CD4-positive, alpha-beta memory T cell (primary cell): ENCODE measurements at regions not wholly inside any gene's neighbourhood (a gene's known extent, or its start where the extent isn't known, plus 50 kb on each side); places are given as distances from the start of the nearest gene placed in this dataset.
"Not testable (repeated sequence)": the region's sequence is repeated elsewhere in the genome, so short reads cannot be mapped to it uniquely, and the experiment has no call there.

ENCODE experiments used
- CTCF ChIA-PET: fragments of 350-600 bp; sonication (Branson Sonifier 250); formaldehyde crosslinking; loops from one replicate; lab custom pipeline; 2021; ENCODE audit warnings: inconsistent platforms; ENCODE audit not compliant: partially characterized antibody; lab: Charles Lee
- POLR2A ChIA-PET: fragments of 350-600 bp; sonication (Branson Sonifier 250); formaldehyde crosslinking; loops from one replicate; lab custom pipeline; 2021; ENCODE audit not compliant: partially characterized antibody; lab: Charles Lee
- DNase-seq, 5 donors: peaks; one replicate each; pipeline versions ENCODE4 v3.0.0 to v3.0.0-alpha.2; 2020 to 2022; ENCODE audit warnings: mixed read lengths in 1 of 5
- H3K27ac ChIP-seq: one replicate; pipeline ENCODE4 v1.7.0; 2013; ENCODE audit warnings: low read depth, low read length
- H3K27me3 ChIP-seq: 2 replicates; pipeline ENCODE4 v1.7.0; 2013; ENCODE audit warnings: mild to moderate bottlenecking, low read length, moderate library complexity; ENCODE audit not compliant: insufficient read depth
- H3K36me3 ChIP-seq: 2 replicates; pipeline ENCODE4 v1.7.0; 2013; ENCODE audit warnings: mild to moderate bottlenecking, low read length, moderate library complexity; ENCODE audit not compliant: insufficient read depth
- H3K4me1 ChIP-seq: 2 replicates; pipeline ENCODE4 v1.7.0; 2013; ENCODE audit warnings: mild to moderate bottlenecking, low read length, moderate library complexity; ENCODE audit not compliant: insufficient read depth
- H3K4me3 ChIP-seq, 2 donors: one replicate each; pipeline ENCODE4 v1.7.0; 2013; ENCODE audit warnings: low read length in 2 of 2, mild to moderate bottlenecking in 1 of 2
- H3K9me3 ChIP-seq, 2 donors: one replicate each; pipeline ENCODE4 v1.7.0; 2013; ENCODE audit warnings: low read length in 2 of 2, control low read depth in 1 of 2; ENCODE audit not compliant: control insufficient read depth in 1 of 2
- H3K27ac Mint-ChIP-seq, 7 donors: one replicate each; pipeline ENCODE4 v1.8.0; 2020 to 2021; ENCODE audit warnings: mixed read lengths in 7 of 7, mild to moderate bottlenecking in 6 of 7, inconsistent platforms in 3 of 7, moderate library complexity in 3 of 7
- H3K27me3 Mint-ChIP-seq, 2 donors: one replicate each; pipeline ENCODE4 v1.8.0; 2020 to 2021; ENCODE audit warnings: mixed read lengths in 2 of 2
- H3K36me3 Mint-ChIP-seq, 2 donors: one replicate each; pipeline ENCODE4 v1.8.0; 2020 to 2021; ENCODE audit warnings: mixed read lengths in 2 of 2, inconsistent platforms in 1 of 2, mild to moderate bottlenecking in 1 of 2
- H3K4me1 Mint-ChIP-seq, 4 donors: one replicate each; pipeline ENCODE4 v1.8.0; 2020 to 2021; ENCODE audit warnings: mixed read lengths in 4 of 4, mild to moderate bottlenecking in 1 of 4
- H3K4me3 Mint-ChIP-seq, 8 donors: one replicate each; pipeline ENCODE4 v1.8.0; 2020 to 2021; ENCODE audit warnings: mixed read lengths in 8 of 8, mild to moderate bottlenecking in 7 of 8, moderate library complexity in 6 of 8, inconsistent platforms in 3 of 8
- H3K9me3 Mint-ChIP-seq, 8 donors: one replicate each; pipeline ENCODE4 v1.8.0; 2020 to 2021; ENCODE audit warnings: mixed read lengths in 8 of 8, mild to moderate bottlenecking in 5 of 8, inconsistent platforms in 3 of 8, moderate library complexity in 1 of 8
- intact Hi-C: fragments of 100-400 bp; cut with micrococcal nuclease; formaldehyde crosslinking; loops from one replicate; pipeline ENCODE4 v1.15.1; 2023

GRCh38 chr3:101966226-101966625 is 116.9 kb downstream of the NFKBIZ start:
- Mint-ChIP-seq H3K27me3 (no peaks in the 10 kb centered on the region), H3K27ac (no peak overlapping the region), H3K4me3 (no peak overlapping the region), H3K9me3 (peaks cover 0 to 13% (median 1%) of the 10 kb centered on the region in 8 donors), H3K36me3 (peaks cover 0 to 6% of the 10 kb centered on the region in 2 donors), H3K4me1 (peaks cover 4 to 9% (median 8%) of the 10 kb centered on the region in 4 donors)
- ChIA-PET CTCF (no interaction called here), POLR2A (no interaction called here)
- Histone ChIP-seq H3K27ac (no peak overlapping the region), H3K9me3 (no peaks in the 10 kb centered on the region), H3K4me1 (no peaks in the 10 kb centered on the region), H3K4me3 (no peak overlapping the region), H3K36me3 (no peaks in the 10 kb centered on the region), H3K27me3 (no peaks in the 10 kb centered on the region)
- intact Hi-C loops = no loop called here
- no peak for DNase-seq

GRCh38 chr3:101970212-101970611 is 120.9 kb downstream of the NFKBIZ start:
- Mint-ChIP-seq H3K36me3 (peaks cover 0 to 6% of the 10 kb centered on the region in 2 donors), H3K4me3 (no peak overlapping the region), H3K27ac (no peak overlapping the region), H3K27me3 (peaks cover 0 to 1% of the 10 kb centered on the region in 2 donors), H3K4me1 (peaks cover 0 to 11% (median 3%) of the 10 kb centered on the region in 4 donors), H3K9me3 (peaks cover 0 to 20% (median 2%) of the 10 kb centered on the region in 8 donors)
- Histone ChIP-seq H3K4me3 (no peak overlapping the region), H3K36me3 (no peaks in the 10 kb centered on the region), H3K27me3 (no peaks in the 10 kb centered on the region), H3K9me3 (no peaks in the 10 kb centered on the region), H3K4me1 (no peaks in the 10 kb centered on the region), H3K27ac (no peak overlapping the region)
- intact Hi-C loops = no loop called here
- ChIA-PET POLR2A (no interaction called here), CTCF (no interaction called here)
- DNase-seq = no peak

- H3K4me3 Mint-ChIP-seq = no peak overlapping the region
- Histone ChIP-seq H3K9me3 (no peaks in the 10 kb centered on the region), H3K27ac (no peak overlapping the region), H3K4me3 (no peak overlapping the region), H3K36me3 (no peaks in the 10 kb centered on the region), H3K27me3 (no peaks in the 10 kb centered on the region), H3K4me1 (no peaks in the 10 kb centered on the region)
- intact Hi-C loops = no loop called here
- peaks cover 0 to 21% (median 2%) of the 10 kb centered on the region in 8 donors for H3K9me3 Mint-ChIP-seq
- peaks cover 0 to 11% (median 3%) of the 10 kb centered on the region in 4 donors for H3K4me1 Mint-ChIP-seq
- ChIA-PET CTCF (no interaction called here), POLR2A (no interaction called here)
- peaks cover 0 to 6% of the 10 kb centered on the region in 2 donors for H3K36me3 Mint-ChIP-seq
- peaks cover 0 to 1% of the 10 kb centered on the region in 2 donors for H3K27me3 Mint-ChIP-seq
- no peak overlapping the region for H3K27ac Mint-ChIP-seq
- no peak for DNase-seq
Measured at GRCh38 chr3:101970905-101971304, 121.6 kb downstream of the NFKBIZ start.

GRCh38 chr3:101972430-101973162 is 123.3 kb downstream of the NFKBIZ start:
- H3K27ac Mint-ChIP-seq = no peak overlapping the region
- intact Hi-C loops = no loop called here
- no peaks in the 10 kb centered on the region for H3K4me1 ChIP-seq
- no peaks in the 10 kb centered on the region for H3K27me3 ChIP-seq
- H3K36me3 ChIP-seq = no peaks in the 10 kb centered on the region
- CTCF ChIA-PET = no interaction called here
- H3K27me3 Mint-ChIP-seq = peaks cover 0 to 1% of the 10 kb centered on the region in 2 donors
- peaks cover 0 to 11% (median 3%) of the 10 kb centered on the region in 4 donors for H3K4me1 Mint-ChIP-seq
- H3K4me3 Mint-ChIP-seq = no peak overlapping the region
- no peak overlapping the region for H3K4me3 ChIP-seq
- no peak overlapping the region for H3K27ac ChIP-seq
- POLR2A ChIA-PET = no interaction called here
- peaks cover 0 to 6% of the 10 kb centered on the region in 2 donors for H3K36me3 Mint-ChIP-seq
- peaks cover 0 to 21% (median 2%) of the 10 kb centered on the region in 8 donors for H3K9me3 Mint-ChIP-seq
- H3K9me3 ChIP-seq = no peaks in the 10 kb centered on the region
- DNase-seq = no peak

GRCh38 chr3:101973163-101973505 is 123.8 kb downstream of the NFKBIZ start:
- no peaks in the 10 kb centered on the region for H3K4me1 ChIP-seq
- ChIA-PET POLR2A (no interaction called here), CTCF (no interaction called here)

GRCh38 chr3:101975415-101975814 is 126.1 kb downstream of the NFKBIZ start:
- CTCF ChIA-PET, H3K9me3 Mint-ChIP-seq, H3K9me3 ChIP-seq, POLR2A ChIA-PET, H3K27ac Mint-ChIP-seq, H3K27ac ChIP-seq, H3K36me3 ChIP-seq, H3K36me3 Mint-ChIP-seq, H3K27me3 Mint-ChIP-seq, intact Hi-C loops, H3K4me1 ChIP-seq, DNase-seq, H3K27me3 ChIP-seq, H3K4me3 Mint-ChIP-seq, H3K4me3 ChIP-seq: not testable (repeated sequence)
- peaks cover 0 to 11% (median 3%) of the 10 kb centered on the region in 4 donors for H3K4me1 Mint-ChIP-seq

More at GRCh38 chr3:101973163-101973505, 123.8 kb downstream of the NFKBIZ start:
- Histone ChIP-seq H3K36me3 (no peaks in the 10 kb centered on the region), H3K27ac (no peak overlapping the region), H3K4me3 (no peak overlapping the region), H3K9me3 (no peaks in the 10 kb centered on the region), H3K27me3 (no peaks in the 10 kb centered on the region)
- peaks cover 0 to 1% of the 10 kb centered on the region in 2 donors for H3K27me3 Mint-ChIP-seq
- intact Hi-C loops = no loop called here
- H3K27ac Mint-ChIP-seq = no peak overlapping the region
- peaks cover 0 to 21% (median 2%) of the 10 kb centered on the region in 8 donors for H3K9me3 Mint-ChIP-seq
- H3K4me1 Mint-ChIP-seq = peaks cover 0 to 11% (median 3%) of the 10 kb centered on the region in 4 donors
- no peak for DNase-seq
- H3K4me3 Mint-ChIP-seq = no peak overlapping the region
- H3K36me3 Mint-ChIP-seq = peaks cover 0 to 6% of the 10 kb centered on the region in 2 donors

GRCh38 chr3:101976473-101976872 is 127.2 kb downstream of the NFKBIZ start:
- H3K4me1 ChIP-seq = no peaks in the 10 kb centered on the region
- CTCF ChIA-PET = interaction anchor here (1.1 kb wide), 1 partner anchor 9 kb away, joined by 3 read pairs; no protein-coding TSS in a partner anchor
- intact Hi-C loops = no loop called here
- peaks cover 0 to 8% (median 0%) of the 10 kb centered on the region in 8 donors for H3K9me3 Mint-ChIP-seq
- H3K4me3 ChIP-seq = no peak overlapping the region
- H3K27ac Mint-ChIP-seq = no peak overlapping the region
- POLR2A ChIA-PET = no interaction called here
- H3K36me3 Mint-ChIP-seq = no peaks in the 10 kb centered on the region
- no peaks in the 10 kb centered on the region for H3K27me3 ChIP-seq
- H3K9me3 ChIP-seq = no peaks in the 10 kb centered on the region
- no peak overlapping the region for H3K27ac ChIP-seq
- H3K4me1 Mint-ChIP-seq = peaks cover 0 to 11% (median 3%) of the 10 kb centered on the region in 4 donors
- no peak overlapping the region for H3K4me3 Mint-ChIP-seq
- H3K36me3 ChIP-seq = no peaks in the 10 kb centered on the region
- H3K27me3 Mint-ChIP-seq = peaks cover 0 to 1% of the 10 kb centered on the region in 2 donors
- DNase-seq = no peak
